GM19043 (cell line): ENCODE measurements at regions not wholly inside any gene's neighbourhood (a gene's known extent, or its start where the extent isn't known, plus 50 kb on each side); places are given as distances from the start of the nearest gene placed in this dataset.
"Not testable (repeated sequence)": the region's sequence is repeated elsewhere in the genome, so short reads cannot be mapped to it uniquely, and the experiment has no call there.

Experiments used
- ATAC-seq: cut with Tn5 transposase; IDR thresholded peaks from one replicate; pipeline ENCODE4 v1.9.1; 2021; ENCODE audit warnings: low read depth; ENCODE audit not compliant: unreplicated experiment

- ATAC-seq = not testable (repeated sequence)
These were observed 307.3 kb upstream of the KAZN start for GRCh38 chr1:14291182-14291581.

GRCh38 chr1:14292520-14292919 is 306.0 kb upstream of the KAZN start:
- ATAC-seq = no peak

- no peak for ATAC-seq
These were observed 304.5 kb upstream of the KAZN start for GRCh38 chr1:14294006-14294405.

- ATAC-seq = no peak
These were observed 303.5 kb upstream of the KAZN start for GRCh38 chr1:14294860-14295536.

GRCh38 chr1:14296795-14297194 is 301.7 kb upstream of the KAZN start:
- ATAC-seq = no peak

GRCh38 chr1:14297356-14297755 is 301.1 kb upstream of the KAZN start:
- no peak for ATAC-seq

- no peak for ATAC-seq
These were observed 299.7 kb upstream of the KAZN start for GRCh38 chr1:14298806-14299205.

- ATAC-seq = no peak
These were observed 297.3 kb upstream of the KAZN start for GRCh38 chr1:14300991-14301703.

- no peak for ATAC-seq
These were observed 296.8 kb upstream of the KAZN start for GRCh38 chr1:14301704-14302024.

- no peak for ATAC-seq
These were observed 296.5 kb upstream of the KAZN start for GRCh38 chr1:14302025-14302424.

- no peak for ATAC-seq
These were observed 295.5 kb upstream of the KAZN start for GRCh38 chr1:14303011-14303410.

- ATAC-seq = no peak
These were observed 294.1 kb upstream of the KAZN start for GRCh38 chr1:14304381-14304865.

- ATAC-seq = no peak
These were observed 290.0 kb upstream of the KAZN start for GRCh38 chr1:14308460-14308859.

GRCh38 chr1:14309984-14310383 is 288.5 kb upstream of the KAZN start:
- ATAC-seq = no peak

- ATAC-seq = no peak
These were observed 288.0 kb upstream of the KAZN start for GRCh38 chr1:14310476-14310875.

- no peak for ATAC-seq
These were observed 284.6 kb upstream of the KAZN start for GRCh38 chr1:14313731-14314431.

GRCh38 chr1:14318830-14319229 is 279.7 kb upstream of the KAZN start:
- no peak for ATAC-seq

- ATAC-seq = no peak
These were observed 278.0 kb upstream of the KAZN start for GRCh38 chr1:14320518-14320917.

GRCh38 chr1:14320986-14321385 is 277.5 kb upstream of the KAZN start:
- ATAC-seq = no peak

- ATAC-seq = no peak
These were observed 277.1 kb upstream of the KAZN start for GRCh38 chr1:14321422-14321821.

- no peak for ATAC-seq
These were observed 274.8 kb upstream of the KAZN start for GRCh38 chr1:14323568-14324247.
